Breast epithelium (tissue), 3 donors: ENCODE measurements at regions not wholly inside any gene's neighbourhood (a gene's known extent, or its start where the extent isn't known, plus 50 kb on each side); places are given as distances from the start of the nearest gene placed in this dataset.

ENCODE experiments used
- CTCF ChIP-seq, 3 donors: fragments of 450-650 bp; IDR thresholded peaks; one replicate each; pipeline ENCODE4 v1.5.1; 2016 to 2017; ENCODE audit warnings: antibody characterized with exemption in 3 of 3, mild to moderate bottlenecking in 3 of 3, moderate library complexity in 3 of 3
- POLR2A ChIP-seq: fragments of 450-650 bp; IDR thresholded peaks from one replicate; pipeline ENCODE4 v1.6.1; 2016; ENCODE audit warnings: antibody characterized with exemption, mild to moderate bottlenecking, moderate library complexity

GRCh38 chr22:48805516-48805915 is 1022.2 kb downstream of the BRD1 start:
- TF ChIP-seq CTCF (IDR thresholded peaks at IDR 0.05): no peak
- no peak for TF ChIP-seq POLR2A
